Central memory CD8-positive, alpha-beta T cell (primary cell): ENCODE measurements at regions not wholly inside any gene's neighbourhood (a gene's known extent, or its start where the extent isn't known, plus 50 kb on each side); places are given as distances from the start of the nearest gene placed in this dataset.

Experiments used
- ATAC-seq: fragments of 150-1000 bp; cut with Tn5 transposase; replicated peaks from 2 replicates; pipeline ENCODE4 v1.10.0; 2022; ENCODE audit warnings: mild to moderate bottlenecking, moderate FRiP score, moderate number of reproducible peaks; ENCODE audit not compliant: poor library complexity, severe bottlenecking; ENCODE audit errors: extremely low read depth
- DNase-seq, 2 donors: peaks; one replicate each; pipeline ENCODE4 v3.0.0; 2021; ENCODE audit warnings: low spot score in 2 of 2
- H3K27ac Mint-ChIP-seq: one replicate; pipeline ENCODE4 v1.8.0; 2022; ENCODE audit warnings: low read depth, mild to moderate bottlenecking, moderate library complexity, mixed read lengths
- H3K27me3 Mint-ChIP-seq: one replicate; pipeline ENCODE4 v1.8.0; 2022; ENCODE audit warnings: mixed read lengths
- H3K36me3 Mint-ChIP-seq: one replicate; pipeline ENCODE4 v1.8.0; 2022; ENCODE audit warnings: mild to moderate bottlenecking, moderate library complexity, mixed read lengths; ENCODE audit not compliant: insufficient read depth
- H3K4me1 Mint-ChIP-seq: one replicate; pipeline ENCODE4 v1.8.0; 2022; ENCODE audit warnings: mixed read lengths
- H3K4me3 Mint-ChIP-seq: one replicate; pipeline ENCODE4 v1.8.0; 2022; ENCODE audit warnings: mild to moderate bottlenecking, moderate library complexity, mixed read lengths
- H3K9me3 Mint-ChIP-seq: one replicate; pipeline ENCODE4 v1.8.0; 2022; ENCODE audit warnings: mixed read lengths

DNA sequence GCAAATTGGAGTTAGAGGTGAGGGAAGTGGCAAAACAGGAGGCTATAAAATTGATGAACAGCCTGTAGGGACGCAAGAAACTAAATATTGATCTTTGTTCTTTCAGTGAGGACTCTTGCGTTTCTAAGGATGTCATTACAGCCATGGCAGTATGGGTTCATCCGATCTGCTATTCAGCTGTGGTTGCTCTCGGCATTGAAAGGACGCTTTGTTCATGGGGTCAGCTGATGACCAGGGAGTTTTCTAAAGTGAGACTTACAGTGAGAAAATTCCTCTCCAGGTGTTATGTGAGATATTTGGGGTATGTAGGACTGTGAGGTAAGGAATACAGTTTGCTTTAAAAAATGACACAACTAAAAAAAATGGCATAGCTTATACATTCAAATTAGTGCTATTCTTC is 52.7 kb upstream of the PELI1 start:
- H3K4me3 Mint-ChIP-seq, result no peak overlapping the region
- H3K4me1 Mint-ChIP-seq, result no peaks in the 10 kb centered on the region
- no peaks in the 10 kb centered on the region for H3K9me3 Mint-ChIP-seq
- ATAC-seq (no peak), DNase-seq (no peak)
- peaks cover 11% of the 10 kb centered on the region for H3K27me3 Mint-ChIP-seq
- peaks cover 2% of the 10 kb centered on the region for H3K36me3 Mint-ChIP-seq
- no peak overlapping the region for H3K27ac Mint-ChIP-seq

DNA sequence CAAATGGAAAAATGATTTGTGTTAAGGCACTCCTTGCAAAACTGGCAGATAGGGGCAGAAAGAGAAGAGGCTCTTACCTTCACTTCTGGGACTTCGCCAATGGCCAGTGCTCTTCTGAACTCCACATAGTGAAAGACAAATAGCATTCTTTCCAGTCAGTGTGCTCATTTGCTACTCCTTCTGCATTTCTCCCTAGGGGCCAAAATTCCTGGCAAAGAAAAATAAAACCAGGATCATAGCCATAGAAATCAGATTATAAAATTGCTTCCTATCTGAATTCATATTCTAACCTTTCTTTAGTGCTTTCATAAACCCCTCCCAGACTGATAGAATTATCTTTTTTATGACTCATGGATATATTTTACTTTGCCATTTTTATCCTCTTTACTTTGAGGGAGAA is 56.9 kb upstream of the PELI1 start:
- DNase-seq (no peak), ATAC-seq (no peak)
- Mint-ChIP-seq H3K27ac (no peak overlapping the region), H3K27me3 (no peaks in the 10 kb centered on the region), H3K9me3 (no peaks in the 10 kb centered on the region), H3K4me3 (no peak overlapping the region), H3K4me1 (peaks cover 14% of the 10 kb centered on the region), H3K36me3 (no peaks in the 10 kb centered on the region)

DNA sequence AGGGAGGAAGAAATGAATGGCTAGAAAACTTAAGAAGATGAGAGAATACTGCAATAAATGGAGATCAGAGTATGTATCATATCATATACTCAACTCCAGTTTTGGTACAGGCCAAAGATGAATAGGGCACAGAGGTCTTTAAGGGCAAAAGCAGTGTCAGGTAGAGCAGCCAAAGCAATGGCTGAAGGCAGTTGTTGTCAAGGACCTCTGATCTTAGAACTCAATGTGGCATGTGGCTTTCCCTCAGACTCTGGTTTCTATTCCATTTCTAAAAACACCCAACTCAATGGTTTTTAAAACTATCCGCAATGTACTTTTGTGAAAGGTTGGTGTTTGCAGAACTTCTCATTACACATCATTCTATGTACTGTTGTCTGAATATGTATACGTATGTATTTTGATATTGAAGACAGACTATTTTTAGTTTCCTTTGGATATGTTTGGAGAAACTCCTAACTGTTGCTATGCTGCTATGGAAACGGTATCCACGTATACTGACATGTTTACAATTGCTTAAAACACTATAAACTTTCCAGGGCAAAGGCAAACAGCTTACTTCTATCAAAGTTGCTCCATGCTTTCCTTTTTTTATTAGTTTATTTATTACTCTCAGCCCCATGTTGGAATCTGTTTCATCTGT is 58.1 kb upstream of the PELI1 start:
- no peaks in the 10 kb centered on the region for H3K27me3 Mint-ChIP-seq
- no peaks in the 10 kb centered on the region for H3K36me3 Mint-ChIP-seq
- no peak overlapping the region for H3K4me3 Mint-ChIP-seq
- peaks cover 14% of the 10 kb centered on the region for H3K4me1 Mint-ChIP-seq
- no peaks in the 10 kb centered on the region for H3K9me3 Mint-ChIP-seq
- DNase-seq (no peak), ATAC-seq (no peak)
- H3K27ac Mint-ChIP-seq, result no peak overlapping the region

DNA sequence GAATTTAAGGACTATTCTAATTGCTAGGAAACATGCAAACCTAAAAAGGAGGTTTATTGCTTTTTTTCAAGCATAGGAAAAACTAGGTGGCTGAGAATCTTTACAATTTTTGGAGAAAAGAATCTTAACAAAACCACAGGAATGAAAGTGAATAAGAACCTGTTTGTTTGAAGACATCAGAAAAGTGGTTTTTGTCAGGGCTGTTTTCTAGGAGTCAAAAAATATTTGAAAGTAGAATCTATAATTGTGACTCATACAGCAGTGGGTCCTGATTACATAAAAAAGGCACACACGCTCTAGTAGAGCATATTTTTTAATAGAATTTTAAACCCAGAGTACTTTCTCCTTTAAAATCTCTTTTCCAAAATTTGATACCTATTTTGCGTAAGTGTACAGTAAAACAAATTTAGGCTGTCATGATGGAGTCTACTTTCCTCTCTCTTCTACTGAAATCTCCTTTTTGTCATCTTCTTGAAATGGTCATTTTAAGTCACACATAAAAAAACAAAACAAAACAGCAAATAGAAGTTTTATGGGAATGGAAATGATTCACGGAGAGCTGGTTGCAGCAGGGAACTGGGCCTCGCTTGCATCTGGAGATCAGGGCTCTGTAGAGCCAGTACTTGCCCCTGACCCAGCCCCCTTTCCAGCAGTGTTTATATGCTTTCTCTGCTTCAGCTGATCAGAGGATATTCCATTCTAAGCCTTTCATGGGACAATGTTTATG is 59.1 kb upstream of the PELI1 start:
- Mint-ChIP-seq H3K27ac (peak overlapping the region; percentile 49), H3K27me3 (no peaks in the 10 kb centered on the region), H3K4me1 (peaks cover 14% of the 10 kb centered on the region), H3K4me3 (peak overlapping the region; percentile 58), H3K9me3 (no peaks in the 10 kb centered on the region), H3K36me3 (no peaks in the 10 kb centered on the region)
- no peak for DNase-seq
- ATAC-seq, result no peak

DNA sequence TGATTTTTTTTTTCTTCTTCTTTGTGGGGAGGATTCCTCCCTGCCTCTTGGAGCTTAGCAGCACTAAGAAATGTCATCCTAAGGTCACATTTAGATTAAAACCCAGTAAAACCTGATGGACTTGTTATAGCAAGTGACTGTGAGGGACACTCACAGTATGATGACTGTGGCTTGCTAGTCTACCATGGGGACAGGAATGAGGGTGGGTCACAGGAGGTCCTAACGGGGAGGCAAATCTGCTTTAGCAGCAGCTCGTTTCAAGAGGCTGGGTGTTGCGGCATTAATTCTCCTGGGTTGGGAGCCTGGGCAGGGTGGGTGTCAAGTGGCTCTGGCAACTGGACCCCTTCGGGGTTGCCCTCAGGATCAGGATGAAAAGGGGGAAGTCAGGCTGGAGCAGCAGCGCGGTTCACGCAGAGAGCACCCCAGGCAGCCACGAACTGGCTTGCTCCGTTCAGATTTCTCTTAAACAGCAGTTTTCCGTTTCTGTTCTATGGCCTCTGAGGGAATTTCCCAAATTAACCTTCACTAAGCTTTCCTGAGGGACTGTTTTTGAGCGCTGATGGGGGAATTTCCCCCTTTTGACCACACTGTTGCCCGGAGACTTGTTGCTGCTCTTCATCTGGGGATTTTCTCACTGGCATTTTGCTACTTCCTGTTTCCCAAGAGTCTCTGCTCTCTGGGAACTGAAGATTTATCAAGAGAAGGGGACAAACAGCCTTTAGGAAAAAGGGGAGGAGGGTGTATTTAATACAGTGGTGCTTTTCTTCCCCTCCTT is 59.8 kb upstream of the PELI1 start:
- DNase-seq (no peak), ATAC-seq (peak; percentile 49)
- no peaks in the 10 kb centered on the region for H3K27me3 Mint-ChIP-seq
- H3K4me3 Mint-ChIP-seq, result peak overlapping the region; percentile 58
- H3K4me1 Mint-ChIP-seq, result peaks cover 14% of the 10 kb centered on the region
- peak overlapping the region; percentile 49 for H3K27ac Mint-ChIP-seq
- H3K9me3 Mint-ChIP-seq, result no peaks in the 10 kb centered on the region
- peaks cover 2% of the 10 kb centered on the region for H3K36me3 Mint-ChIP-seq

DNA sequence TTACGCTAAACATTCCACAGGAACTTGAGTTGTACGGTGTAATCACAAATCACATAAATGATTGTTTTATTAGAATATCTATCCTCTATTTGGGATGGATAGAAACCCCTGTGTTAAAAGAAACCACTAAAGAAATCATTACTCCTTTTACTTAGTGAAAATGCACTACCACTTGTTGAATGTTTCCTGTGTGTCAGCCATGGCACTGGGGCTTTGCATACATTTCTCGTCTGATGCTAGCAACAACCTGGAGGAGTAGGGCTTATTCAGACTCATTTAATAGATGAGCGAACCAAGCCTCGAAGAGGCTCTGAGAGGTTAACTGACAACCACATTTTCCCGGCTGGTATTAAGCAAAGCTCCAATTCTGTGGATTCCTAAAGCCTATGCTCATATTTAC is 60.5 kb upstream of the PELI1 start:
- Mint-ChIP-seq H3K27ac (peak overlapping the region; percentile 49), H3K36me3 (peaks cover 2% of the 10 kb centered on the region), H3K4me1 (peaks cover 14% of the 10 kb centered on the region), H3K4me3 (peak overlapping the region; percentile 58), H3K9me3 (no peaks in the 10 kb centered on the region), H3K27me3 (no peaks in the 10 kb centered on the region)
- DNase-seq (no peak), ATAC-seq (no peak)

DNA sequence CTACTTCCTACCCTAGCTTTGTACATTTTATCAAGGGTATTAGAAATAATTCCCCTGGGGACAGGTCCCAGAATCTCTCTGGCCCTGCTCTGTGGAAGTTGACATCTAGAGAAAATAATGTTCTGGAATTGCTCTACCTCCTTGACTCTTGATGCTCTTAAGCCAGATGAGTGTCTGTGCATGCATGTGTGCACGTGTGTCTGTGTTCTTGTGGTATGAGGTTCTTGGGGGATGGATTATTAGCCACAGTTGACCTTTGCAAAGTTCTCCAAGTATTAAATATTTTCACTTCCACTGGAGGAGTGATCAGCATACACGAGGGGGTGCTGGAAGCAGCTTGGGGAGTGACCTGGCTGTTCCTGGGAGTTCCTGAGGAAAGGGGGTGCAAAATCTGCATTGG is 61.2 kb upstream of the PELI1 start:
- Mint-ChIP-seq H3K9me3 (no peaks in the 10 kb centered on the region), H3K4me1 (peaks cover 14% of the 10 kb centered on the region), H3K27ac (no peak overlapping the region), H3K27me3 (no peaks in the 10 kb centered on the region), H3K4me3 (no peak overlapping the region), H3K36me3 (peaks cover 2% of the 10 kb centered on the region)
- DNase-seq (no peak), ATAC-seq (no peak)

DNA sequence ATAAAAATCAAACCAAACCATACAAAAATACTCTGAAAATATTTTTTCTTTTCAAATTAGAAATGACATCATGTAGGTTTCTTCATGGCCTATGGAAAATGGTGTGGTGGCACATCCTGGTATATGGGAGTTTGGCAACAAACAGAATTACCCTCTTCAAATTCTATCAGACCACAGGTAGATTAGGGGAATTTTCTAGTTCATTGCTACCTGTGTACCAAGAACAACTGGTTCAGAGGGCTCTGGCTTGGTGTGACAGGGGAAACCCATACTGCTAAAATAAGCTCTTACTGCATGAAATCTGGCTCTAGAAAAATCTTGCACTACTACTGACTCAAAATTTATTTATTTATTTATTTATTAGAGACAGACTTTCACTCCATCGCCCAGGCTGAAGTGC is 63.4 kb upstream of the PELI1 start:
- Mint-ChIP-seq H3K36me3 (peaks cover 2% of the 10 kb centered on the region), H3K4me1 (peaks cover 14% of the 10 kb centered on the region), H3K4me3 (no peak overlapping the region), H3K27me3 (no peaks in the 10 kb centered on the region), H3K27ac (no peak overlapping the region), H3K9me3 (no peaks in the 10 kb centered on the region)
- DNase-seq (no peak), ATAC-seq (no peak)

DNA sequence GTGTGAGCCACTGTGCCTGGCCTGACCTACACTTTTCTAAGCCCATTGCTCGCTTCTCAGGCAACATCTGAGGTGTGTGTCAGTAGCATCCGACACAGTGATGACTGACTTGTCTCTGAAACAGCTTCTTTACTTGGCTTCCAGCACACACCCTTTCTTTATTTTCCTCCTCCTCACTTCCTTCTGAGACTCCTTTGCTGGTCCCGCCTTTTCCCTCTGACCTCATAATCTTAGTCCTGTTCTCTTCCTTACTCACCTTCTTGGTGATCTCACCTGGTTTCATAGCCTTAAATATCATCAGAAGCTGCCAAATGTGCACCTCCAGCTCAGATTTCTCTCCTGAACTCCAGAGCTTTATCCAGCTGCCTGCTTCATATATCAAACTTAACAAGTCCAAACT is 66.6 kb upstream of the PELI1 start:
- Mint-ChIP-seq H3K36me3 (peaks cover 2% of the 10 kb centered on the region), H3K27ac (no peak overlapping the region), H3K4me1 (peaks cover 11% of the 10 kb centered on the region), H3K9me3 (no peaks in the 10 kb centered on the region), H3K27me3 (no peaks in the 10 kb centered on the region), H3K4me3 (no peak overlapping the region)
- ATAC-seq, result no peak
- no peak for DNase-seq

DNA sequence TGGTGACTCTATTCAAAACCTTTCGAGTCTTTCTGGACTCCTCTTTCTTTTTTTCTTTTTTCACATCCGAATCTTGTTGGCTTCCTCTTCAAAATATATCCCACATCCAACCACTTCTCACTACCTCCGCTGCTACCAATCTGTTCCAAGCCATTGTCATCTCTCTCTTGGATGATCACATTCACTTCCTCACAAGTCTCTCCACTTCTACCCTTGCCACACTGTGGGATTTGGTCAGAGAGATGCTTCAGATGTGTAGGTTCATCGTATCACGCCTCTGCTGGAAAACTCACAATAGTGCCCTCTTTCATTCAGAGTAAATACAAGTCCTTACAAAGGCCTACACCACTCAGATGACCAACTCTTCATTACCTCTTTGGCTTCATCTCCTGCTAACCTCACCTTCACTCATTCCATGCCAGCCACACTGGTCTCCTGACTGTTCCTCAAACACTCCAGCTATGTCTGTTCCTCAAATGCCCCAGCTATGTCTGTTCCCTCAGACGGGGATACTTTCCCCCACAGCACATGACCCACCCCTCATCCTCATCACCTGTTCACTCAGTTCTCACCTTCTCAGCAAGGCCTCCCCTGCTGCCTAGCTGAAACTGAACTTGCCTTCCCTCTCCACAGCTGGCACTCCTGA is 67.2 kb upstream of the PELI1 start:
- DNase-seq (no peak), ATAC-seq (no peak)
- no peak overlapping the region for H3K27ac Mint-ChIP-seq
- H3K36me3 Mint-ChIP-seq, result peaks cover 2% of the 10 kb centered on the region
- peaks cover 11% of the 10 kb centered on the region for H3K4me1 Mint-ChIP-seq
- H3K9me3 Mint-ChIP-seq, result no peaks in the 10 kb centered on the region
- no peaks in the 10 kb centered on the region for H3K27me3 Mint-ChIP-seq
- no peak overlapping the region for H3K4me3 Mint-ChIP-seq

DNA sequence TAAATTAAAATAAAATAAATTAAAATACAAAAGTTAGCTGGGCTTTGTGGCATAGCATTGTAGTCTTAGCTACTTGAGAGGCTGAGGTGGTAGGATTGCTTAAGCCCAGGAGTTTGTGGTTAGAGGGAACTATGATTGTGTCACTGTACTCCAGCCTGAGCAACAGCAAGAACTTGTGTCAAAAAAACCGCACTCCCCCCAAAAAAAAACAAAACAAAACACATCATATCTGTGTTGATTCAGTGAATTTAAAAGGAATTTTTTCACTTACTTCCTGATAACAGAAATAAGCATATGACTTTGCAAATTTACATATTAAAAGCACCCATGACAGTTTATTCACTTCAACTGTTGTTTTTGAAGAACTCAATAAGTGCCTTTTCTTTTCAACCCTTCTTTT is 68.1 kb upstream of the PELI1 start:
- peaks cover 2% of the 10 kb centered on the region for H3K36me3 Mint-ChIP-seq
- no peaks in the 10 kb centered on the region for H3K27me3 Mint-ChIP-seq
- ATAC-seq (peak; percentile 16), DNase-seq (no peak)
- H3K9me3 Mint-ChIP-seq, result no peaks in the 10 kb centered on the region
- peaks cover 11% of the 10 kb centered on the region for H3K4me1 Mint-ChIP-seq
- H3K27ac Mint-ChIP-seq, result no peak overlapping the region
- H3K4me3 Mint-ChIP-seq, result no peak overlapping the region

DNA sequence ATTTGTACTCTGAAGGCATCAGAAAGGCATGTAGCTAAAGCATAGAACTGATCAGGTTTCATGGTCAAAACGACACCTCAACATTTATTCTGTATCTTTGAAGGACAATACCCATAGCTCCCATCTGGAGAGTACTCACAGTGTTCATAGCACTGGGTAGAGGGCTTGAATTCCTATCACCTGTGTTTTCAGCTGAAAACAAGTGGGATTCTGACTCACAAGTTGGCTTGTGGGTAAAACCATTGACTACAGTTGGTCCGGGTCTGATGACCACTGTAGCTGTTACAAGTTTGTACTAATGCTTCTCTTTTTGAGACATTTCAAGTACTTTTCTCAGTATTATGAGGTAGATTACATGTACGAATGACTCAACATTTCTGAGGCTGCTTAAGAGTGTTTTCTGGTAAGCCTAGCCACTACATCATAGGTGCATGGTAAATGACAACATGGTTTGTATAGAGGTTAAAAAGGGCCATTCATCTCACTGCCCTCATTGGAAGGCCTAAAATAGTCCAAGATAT is 68.6 kb upstream of the PELI1 start:
- peak; percentile 5 for ATAC-seq
- Mint-ChIP-seq H3K4me3 (no peak overlapping the region), H3K27me3 (no peaks in the 10 kb centered on the region), H3K36me3 (peaks cover 2% of the 10 kb centered on the region), H3K4me1 (peaks cover 11% of the 10 kb centered on the region), H3K9me3 (no peaks in the 10 kb centered on the region), H3K27ac (no peak overlapping the region)
- no peak for DNase-seq
